ENCODE measurements at regions not wholly inside any gene's neighbourhood (a gene's known extent, or its start where the extent isn't known, plus 50 kb on each side); places are given as distances from the start of the nearest gene placed in this dataset.

GRCh38 chr2:145020139-145020538 is 500.2 kb upstream of the ZEB2 start:
- POLR2A ChIA-PET = no interaction called here
- TF ChIP-seq ZBTB26 (tag by site-specific recombination; optimal IDR thresholded peaks at IDR 0.05) (no peak), SCRT2 (tag by site-specific recombination; IDR thresholded peaks at IDR 0.05) (no peak), ZNF76 (tag by site-specific recombination; IDR thresholded peaks at IDR 0.05; ENCODE audit: borderline replicate concordance, low read depth) (no peak)
- Histone ChIP-seq H3K4me1 (ENCODE audit: control insufficient read depth, insufficient read depth, low read length) (no peaks in the 10 kb centered on the region), H3K36me3 (ENCODE audit: control insufficient read depth in 2 of 2, insufficient read depth in 1 of 2, low read length in 2 of 2) (no peaks in the 10 kb centered on the region), H3K9me3 (ENCODE audit: control insufficient read depth, insufficient read depth, low read depth, low read length) (no peaks in the 10 kb centered on the region), H3K27ac (ENCODE audit: extremely low read depth, low read depth, low read length) (no peak overlapping the region), H3K4me3 (ENCODE audit: low read depth, low read length) (no peak overlapping the region)
- CTCF ChIA-PET = no interaction called here

- CTCF ChIA-PET = no interaction called here
Measured at GRCh38 chr2:145018502-145018901, 498.6 kb upstream of the ZEB2 start.

GRCh38 chr2:145017149-145017548 is 497.2 kb upstream of the ZEB2 start:
- TF ChIP-seq ZNF501 (tag by site-specific recombination; IDR thresholded peaks at IDR 0.05) (no peak), ZBTB8A (tag by site-specific recombination; IDR thresholded peaks at IDR 0.05) (no peak), FEZF1 (tag by site-specific recombination; IDR thresholded peaks at IDR 0.05) (no peak), ATF2 (tag by site-specific recombination; IDR thresholded peaks at IDR 0.05; ENCODE audit: low read depth) (no peak), ZNF24 (tag by site-specific recombination; IDR thresholded peaks at IDR 0.05) (no peak), ZNF610 (tag by site-specific recombination; IDR thresholded peaks at IDR 0.05; ENCODE audit: borderline replicate concordance) (no peak), ZNF366 (tag by site-specific recombination; conservative IDR thresholded peaks at IDR 0.05) (no peak), KLF8 (tag by site-specific recombination; IDR thresholded peaks at IDR 0.05) (no peak), ZFP41 (tag by site-specific recombination; IDR thresholded peaks at IDR 0.05; ENCODE audit: borderline replicate concordance) (no peak), ZNF626 (tag by site-specific recombination; IDR thresholded peaks at IDR 0.05) (no peak), ZNF324 (tag by site-specific recombination; IDR thresholded peaks at IDR 0.05) (no peak), MEIS1 (CRISPR knock-in tag; IDR thresholded peaks at IDR 0.05; ENCODE audit: borderline replicate concordance) (no peak), ZNF747 (tag by site-specific recombination; IDR thresholded peaks at IDR 0.05) (no peak), PATZ1 (tag by site-specific recombination; IDR thresholded peaks at IDR 0.05) (no peak)
- no peak overlapping the region for H3K4me3 ChIP-seq (ENCODE audit: low read depth, low read length)
- peaks cover 10% of the 10 kb centered on the region for H3K4me1 ChIP-seq (ENCODE audit: control insufficient read depth, insufficient read depth, low read length)
- H3K36me3 ChIP-seq (ENCODE audit: control insufficient read depth in 2 of 2, insufficient read depth in 1 of 2, low read length in 2 of 2) = no peaks in the 10 kb centered on the region
- ChIA-PET CTCF (no interaction called here), POLR2A (no interaction called here)
- no peak overlapping the region for H3K27ac ChIP-seq (ENCODE audit: extremely low read depth, low read depth, low read length)
- H3K9me3 ChIP-seq (ENCODE audit: control insufficient read depth, insufficient read depth, low read depth, low read length) = no peaks in the 10 kb centered on the region

More at GRCh38 chr2:145018502-145018901, 498.6 kb upstream of the ZEB2 start:
- no peaks in the 10 kb centered on the region for H3K36me3 ChIP-seq (ENCODE audit: control insufficient read depth in 2 of 2, insufficient read depth in 1 of 2, low read length in 2 of 2)
- H3K27ac ChIP-seq (ENCODE audit: extremely low read depth, low read depth, low read length) = no peak overlapping the region
- H3K4me3 ChIP-seq (ENCODE audit: low read depth, low read length) = no peak overlapping the region
- POLR2A ChIA-PET = no interaction called here
- H3K9me3 ChIP-seq (ENCODE audit: control insufficient read depth, insufficient read depth, low read depth, low read length) = no peaks in the 10 kb centered on the region
- H3K4me1 ChIP-seq (ENCODE audit: control insufficient read depth, insufficient read depth, low read length) = no peaks in the 10 kb centered on the region
- no peak for TF ChIP-seq ZNF76 (tag by site-specific recombination; IDR thresholded peaks at IDR 0.05; ENCODE audit: borderline replicate concordance, low read depth)
- no peak for TF ChIP-seq ZNF580 (tag by site-specific recombination; IDR thresholded peaks at IDR 0.05)
- no peak for TF ChIP-seq ZFHX2 (tag by site-specific recombination; conservative IDR thresholded peaks at IDR 0.05)
- TF ChIP-seq TSHZ1 (tag by site-specific recombination; IDR thresholded peaks at IDR 0.05; ENCODE audit: borderline replicate concordance) = no peak
- TF ChIP-seq ZNF266 (tag by site-specific recombination; IDR thresholded peaks at IDR 0.05; ENCODE audit: low read depth) = no peak
- TF ChIP-seq ZNF391 (tag by site-specific recombination; IDR thresholded peaks at IDR 0.05; ENCODE audit: borderline replicate concordance, low read depth) = no peak
- TF ChIP-seq KLF16 (tag by site-specific recombination; IDR thresholded peaks at IDR 0.05) = no peak

Data from HEK293 (cell line).